ENCODE measurements at regions not wholly inside any gene's neighbourhood (a gene's known extent, or its start where the extent isn't known, plus 50 kb on each side); places are given as distances from the start of the nearest gene placed in this dataset.
A peak's percentile ranks its signal among the peaks of the same experiment; 100 is the strongest.

- H3K27me3 ChIP-seq (ENCODE audit: control insufficient read depth, insufficient read depth, low read length) = no peaks in the 10 kb centered on the region
- intact Hi-C loops (cut with micrococcal nuclease) (no loop called here), dilution Hi-C loops (cut with HindIII; ENCODE audit: low sequenced_read_pairs, unreplicated experiment) (no loop called here), in situ Hi-C loops (cut with MboI; ENCODE audit: low sequenced_read_pairs) (no loop called here)
- H3K4ac ChIP-seq (ENCODE audit: low read depth, low read length) = no peak overlapping the region
- H2BK5ac ChIP-seq (ENCODE audit: low read depth, low read length, poor library complexity, severe bottlenecking) = no peak overlapping the region
- no peak for ATAC-seq (ENCODE audit: low read depth)
- H3K18ac ChIP-seq (ENCODE audit: low read depth, low read length) = no peak overlapping the region
- H3K4me2 ChIP-seq (ENCODE audit: low read depth, low read length) = no peak overlapping the region
- no peak overlapping the region for H2AK5ac ChIP-seq (ENCODE audit: low read depth, low read length)
- no peaks in the 10 kb centered on the region for H4K20me1 ChIP-seq (ENCODE audit: insufficient read depth, low read length)
- H4K8ac ChIP-seq (ENCODE audit: low read depth in 2 of 2, low read length in 2 of 2) = no peak overlapping the region
- no peaks in the 10 kb centered on the region for H3K4me1 ChIP-seq (ENCODE audit: control insufficient read depth, insufficient read depth, low read length)
- DNase-seq = no peak
- ChIA-PET POLR2A (ENCODE audit: unreplicated experiment) (no interaction called here), CTCF (interaction anchor here (1.0 kb wide), 1 partner anchor 50 kb away, joined by 3 read pairs; no protein-coding TSS in a partner anchor)
- no peak overlapping the region for H2BK15ac ChIP-seq (ENCODE audit: low read depth, low read length)
- H3K79me1 ChIP-seq (ENCODE audit: low read depth in 1 of 2, low read length in 2 of 2) = no peaks in the 10 kb centered on the region
- no peak overlapping the region for H3K4me3 ChIP-seq (ENCODE audit: insufficient read depth, low read depth, low read length)
- H2AK9ac ChIP-seq (replicated peaks; ENCODE audit: low read depth, low read length, poor library complexity) = no peak overlapping the region
- BruUV-seq (replicated peaks) = no TSS peak
- H4K91ac ChIP-seq (ENCODE audit: insufficient read depth, low read depth, low read length) = no peak overlapping the region
- H3K9me1 ChIP-seq (ENCODE audit: insufficient read depth, low read length) = no peaks in the 10 kb centered on the region
- no peak overlapping the region for H3K27ac ChIP-seq (ENCODE audit: insufficient read depth, low read length)
- H2BK20ac ChIP-seq (ENCODE audit: low read depth, low read length) = no peak overlapping the region
- WGBS, 2 experiments (ENCODE audit: extremely low coverage in 2 of 2, insufficient read length in 1 of 2) = no CpG with 5 or more reads among the region's 7 CpGs
- TF ChIP-seq MAFK (IDR thresholded peaks at IDR 0.05; ENCODE audit: low read depth, low read length) (peak; percentile 35; the same call in 1 of the 2 replicates), SMC3 (IDR thresholded peaks at IDR 0.05; ENCODE audit: low read depth, low read length) (no peak)
- H3K36me3 ChIP-seq (ENCODE audit: control insufficient read depth, insufficient read depth, low read length) = no peaks in the 10 kb centered on the region
- no peak overlapping the region for H3K56ac ChIP-seq (ENCODE audit: extremely low read depth, insufficient read depth, low read length)
- H3K23ac ChIP-seq (ENCODE audit: low read depth, low read length) = no peak overlapping the region
- no peak overlapping the region for H2AFZ ChIP-seq (replicated peaks; ENCODE audit: low read length, poor library complexity)
- no peak overlapping the region for H3K14ac ChIP-seq (replicated peaks; ENCODE audit: low read depth, low read length)
- H3K9ac ChIP-seq (ENCODE audit: low read depth, low read length) = no peak overlapping the region
- no peak overlapping the region for H2BK120ac ChIP-seq (ENCODE audit: low read depth, low read length)
- H4K5ac ChIP-seq (ENCODE audit: low read depth, low read length) = no peak overlapping the region
- H3K9me3 ChIP-seq (ENCODE audit: control insufficient read depth, insufficient read depth, low read length) = no peaks in the 10 kb centered on the region
Observed at GRCh38 chr7:148524479-148525224, 65.9 kb upstream of the C7orf33 start.

Measured in IMR-90 (cell line).